ENCODE measurements at regions not wholly inside any gene's neighbourhood (a gene's known extent, or its start where the extent isn't known, plus 50 kb on each side); places are given as distances from the start of the nearest gene placed in this dataset.
"Not testable (repeated sequence)": the region's sequence is repeated elsewhere in the genome, so short reads cannot be mapped to it uniquely, and the experiment has no call there.

DNA sequence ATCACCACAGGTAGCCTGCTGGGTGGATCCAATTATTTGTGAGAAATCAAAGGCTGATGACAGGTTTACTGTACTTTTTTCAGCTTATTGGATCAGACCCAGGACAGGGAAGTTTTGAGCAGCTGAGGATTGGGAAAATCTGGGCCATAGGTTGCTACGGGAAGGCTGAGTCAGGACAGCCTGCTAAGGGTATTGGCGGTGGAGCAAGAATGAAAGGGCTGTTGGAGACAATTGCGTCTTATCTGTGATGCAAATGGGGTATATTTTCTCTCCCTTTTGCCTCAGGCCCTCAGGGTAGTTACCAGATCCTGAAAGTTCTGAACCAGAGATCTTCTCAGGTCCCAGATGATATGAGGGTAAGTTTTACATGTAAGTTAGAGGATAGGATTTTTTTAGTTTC lies 317.7 kb downstream of the EDEM1 start:
- no peaks in the 10 kb centered on the region for H4K20me1 ChIP-seq (ENCODE audit: insufficient read depth, low read length, poor library complexity, severe bottlenecking)
- no peak overlapping the region for H3K9ac ChIP-seq (ENCODE audit: low read depth, low read length, poor library complexity, severe bottlenecking)
- no peak overlapping the region for H3K4me3 ChIP-seq (ENCODE audit: low read length, poor library complexity, severe bottlenecking)
- H3K36me3 ChIP-seq (ENCODE audit: insufficient read depth, low read length), result no peaks in the 10 kb centered on the region
- no peaks in the 10 kb centered on the region for H3K9me3 ChIP-seq (ENCODE audit: insufficient read depth, low read depth, low read length)
- no peak for TF ChIP-seq EZH2phosphoT487 (IDR thresholded peaks at IDR 0.05; ENCODE audit: borderline replicate concordance)
- TF ChIP-seq, protein P1, sequence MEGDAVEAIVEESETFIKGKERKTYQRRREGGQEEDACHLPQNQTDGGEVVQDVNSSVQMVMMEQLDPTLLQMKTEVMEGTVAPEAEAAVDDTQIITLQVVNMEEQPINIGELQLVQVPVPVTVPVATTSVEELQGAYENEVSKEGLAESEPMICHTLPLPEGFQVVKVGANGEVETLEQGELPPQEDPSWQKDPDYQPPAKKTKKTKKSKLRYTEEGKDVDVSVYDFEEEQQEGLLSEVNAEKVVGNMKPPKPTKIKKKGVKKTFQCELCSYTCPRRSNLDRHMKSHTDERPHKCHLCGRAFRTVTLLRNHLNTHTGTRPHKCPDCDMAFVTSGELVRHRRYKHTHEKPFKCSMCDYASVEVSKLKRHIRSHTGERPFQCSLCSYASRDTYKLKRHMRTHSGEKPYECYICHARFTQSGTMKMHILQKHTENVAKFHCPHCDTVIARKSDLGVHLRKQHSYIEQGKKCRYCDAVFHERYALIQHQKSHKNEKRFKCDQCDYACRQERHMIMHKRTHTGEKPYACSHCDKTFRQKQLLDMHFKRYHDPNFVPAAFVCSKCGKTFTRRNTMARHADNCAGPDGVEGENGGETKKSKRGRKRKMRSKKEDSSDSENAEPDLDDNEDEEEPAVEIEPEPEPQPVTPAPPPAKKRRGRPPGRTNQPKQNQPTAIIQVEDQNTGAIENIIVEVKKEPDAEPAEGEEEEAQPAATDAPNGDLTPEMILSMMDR (conservative IDR thresholded peaks at IDR 0.05; ENCODE audit: low read length), result no peak
- H3F3A ChIP-seq (ENCODE audit: low read depth), result no peaks in the 10 kb centered on the region
- no peaks in the 10 kb centered on the region for H3K27me3 ChIP-seq (ENCODE audit: insufficient read depth, low read length, poor library complexity, severe bottlenecking)
- no peak overlapping the region for H3K4me2 ChIP-seq (ENCODE audit: low read depth, low read length, poor library complexity, severe bottlenecking)
- no peaks in the 10 kb centered on the region for H3K9me2 ChIP-seq (replicated peaks; ENCODE audit: low read depth, low read length)
- H2AFZ ChIP-seq (ENCODE audit: low read length), result no peak overlapping the region
- H3K4me1 ChIP-seq (ENCODE audit: insufficient read depth, low read length, poor library complexity, severe bottlenecking), result no peaks in the 10 kb centered on the region
- H3K79me2 ChIP-seq (ENCODE audit: insufficient read depth, low read length), result no peaks in the 10 kb centered on the region

DNA sequence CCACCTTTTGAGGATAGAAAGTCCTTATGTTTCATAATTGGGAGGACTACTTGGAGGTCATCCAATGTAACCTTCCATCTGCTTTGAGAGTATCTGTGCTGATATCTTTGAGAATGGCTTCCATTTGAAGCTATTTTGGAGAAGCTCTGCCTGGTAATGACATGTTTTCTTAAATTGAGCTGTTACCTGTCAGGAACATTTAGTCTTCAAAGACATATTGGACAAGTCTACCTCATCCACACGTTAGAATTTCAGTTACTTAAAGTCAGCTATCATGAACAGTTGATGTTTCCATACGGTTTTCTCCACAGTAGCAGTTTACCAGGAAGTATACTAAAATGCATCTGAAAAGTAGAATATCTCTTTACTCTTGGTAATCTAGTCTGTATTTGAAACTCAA lies 318.5 kb downstream of the EDEM1 start:
- H3K36me3 ChIP-seq (ENCODE audit: insufficient read depth, low read length), result no peaks in the 10 kb centered on the region
- no peaks in the 10 kb centered on the region for H3K9me2 ChIP-seq (replicated peaks; ENCODE audit: low read depth, low read length)
- no peak overlapping the region for H3K4me3 ChIP-seq (ENCODE audit: low read length, poor library complexity, severe bottlenecking)
- no peak overlapping the region for H2AFZ ChIP-seq (ENCODE audit: low read length)
- TF ChIP-seq, protein P1 (conservative IDR thresholded peaks at IDR 0.05; ENCODE audit: low read length), result no peak
- TF ChIP-seq EZH2phosphoT487 (IDR thresholded peaks at IDR 0.05; ENCODE audit: borderline replicate concordance), result no peak
- no peaks in the 10 kb centered on the region for H3K79me2 ChIP-seq (ENCODE audit: insufficient read depth, low read length)
- no peaks in the 10 kb centered on the region for H3F3A ChIP-seq (ENCODE audit: low read depth)
- no peak overlapping the region for H3K4me2 ChIP-seq (ENCODE audit: low read depth, low read length, poor library complexity, severe bottlenecking)
- no peaks in the 10 kb centered on the region for H3K9me3 ChIP-seq (ENCODE audit: insufficient read depth, low read depth, low read length)
- no peak overlapping the region for H3K9ac ChIP-seq (ENCODE audit: low read depth, low read length, poor library complexity, severe bottlenecking)
- no peaks in the 10 kb centered on the region for H3K4me1 ChIP-seq (ENCODE audit: insufficient read depth, low read length, poor library complexity, severe bottlenecking)
- no peaks in the 10 kb centered on the region for H3K27me3 ChIP-seq (ENCODE audit: insufficient read depth, low read length, poor library complexity, severe bottlenecking)
- no peaks in the 10 kb centered on the region for H4K20me1 ChIP-seq (ENCODE audit: insufficient read depth, low read length, poor library complexity, severe bottlenecking)

DNA sequence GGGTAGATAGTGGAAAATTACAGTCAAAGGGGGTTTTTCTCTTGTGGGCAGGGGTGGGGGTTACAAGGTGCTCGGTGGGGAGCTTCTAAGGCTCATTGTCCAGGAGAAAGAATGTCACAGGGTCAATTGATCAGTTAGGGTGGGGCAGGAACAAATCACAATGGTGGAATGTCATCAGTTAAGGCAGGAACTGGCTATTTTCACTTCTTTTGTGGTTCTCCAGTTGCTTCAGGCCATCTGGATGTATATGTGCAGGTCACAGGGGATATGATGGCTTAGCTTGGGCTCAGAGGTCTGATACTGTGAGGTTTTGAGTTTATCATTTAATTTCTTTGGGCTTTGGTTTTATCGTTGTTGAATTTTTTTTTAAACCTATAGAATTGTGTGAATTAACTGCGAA lies 321.4 kb downstream of the EDEM1 start:
- not testable (repeated sequence) for H3K9me3 ChIP-seq (ENCODE audit: insufficient read depth, low read depth, low read length); H3K36me3 ChIP-seq (ENCODE audit: insufficient read depth, low read length); H3K27me3 ChIP-seq (ENCODE audit: insufficient read depth, low read length, poor library complexity, severe bottlenecking); H3K9ac ChIP-seq (ENCODE audit: low read depth, low read length, poor library complexity, severe bottlenecking); H3K4me2 ChIP-seq (ENCODE audit: low read depth, low read length, poor library complexity, severe bottlenecking); H3K79me2 ChIP-seq (ENCODE audit: insufficient read depth, low read length); H3K9me2 ChIP-seq (replicated peaks; ENCODE audit: low read depth, low read length); H3K4me3 ChIP-seq (ENCODE audit: low read length, poor library complexity, severe bottlenecking); H3F3A ChIP-seq (ENCODE audit: low read depth); H2AFZ ChIP-seq (ENCODE audit: low read length); H3K4me1 ChIP-seq (ENCODE audit: insufficient read depth, low read length, poor library complexity, severe bottlenecking); H4K20me1 ChIP-seq (ENCODE audit: insufficient read depth, low read length, poor library complexity, severe bottlenecking)

DNA sequence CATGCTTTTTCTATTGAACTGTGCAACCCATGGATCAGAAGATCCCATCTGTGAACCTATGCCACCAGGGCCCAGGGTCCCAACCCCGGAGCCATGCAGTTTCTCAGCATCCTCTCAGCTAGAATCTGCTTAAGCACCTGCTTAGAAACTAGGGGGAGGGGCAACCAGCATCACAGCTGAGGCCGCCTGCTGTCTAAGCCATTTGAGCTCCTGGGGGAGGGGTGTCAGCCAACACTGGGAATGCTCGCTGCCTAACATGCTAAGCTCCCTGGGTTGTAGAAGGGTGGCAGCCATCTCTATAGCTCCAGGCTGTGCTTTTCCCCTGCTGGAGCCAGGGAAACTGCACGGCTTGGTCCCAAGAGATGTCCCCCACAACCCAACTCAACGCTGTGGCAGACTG lies 322.8 kb downstream of the EDEM1 start:
- Histone ChIP-seq H3K79me2 (ENCODE audit: insufficient read depth, low read length) (no peaks in the 10 kb centered on the region), H3K4me2 (ENCODE audit: low read depth, low read length, poor library complexity, severe bottlenecking) (no peak overlapping the region), H2AFZ (ENCODE audit: low read length) (no peak overlapping the region), H3K36me3 (ENCODE audit: insufficient read depth, low read length) (no peaks in the 10 kb centered on the region), H3K9ac (ENCODE audit: low read depth, low read length, poor library complexity, severe bottlenecking) (no peak overlapping the region), H3K4me1 (ENCODE audit: insufficient read depth, low read length, poor library complexity, severe bottlenecking) (no peaks in the 10 kb centered on the region), H3K4me3 (ENCODE audit: low read length, poor library complexity, severe bottlenecking) (no peak overlapping the region), H3K9me3 (ENCODE audit: insufficient read depth, low read depth, low read length) (no peaks in the 10 kb centered on the region), H4K20me1 (ENCODE audit: insufficient read depth, low read length, poor library complexity, severe bottlenecking) (no peaks in the 10 kb centered on the region), H3K9me2 (replicated peaks; ENCODE audit: low read depth, low read length) (no peaks in the 10 kb centered on the region), H3F3A (ENCODE audit: low read depth) (no peaks in the 10 kb centered on the region), H3K27me3 (ENCODE audit: insufficient read depth, low read length, poor library complexity, severe bottlenecking) (no peaks in the 10 kb centered on the region)
- TF ChIP-seq EZH2phosphoT487 (IDR thresholded peaks at IDR 0.05; ENCODE audit: borderline replicate concordance), result no peak
- TF ChIP-seq, protein P1 (conservative IDR thresholded peaks at IDR 0.05; ENCODE audit: low read length), result no peak

Measured in Loucy (cell line).